H9 (cell line): ENCODE measurements at regions not wholly inside any gene's neighbourhood (a gene's known extent, or its start where the extent isn't known, plus 50 kb on each side); places are given as distances from the start of the nearest gene placed in this dataset.

Experiments used
- DNase-seq: peaks from one replicate; pipeline ENCODE4 v3.0.0-alpha.2; 2017
- H2AFZ ChIP-seq: one replicate; pipeline ENCODE4 v1.6.1; 2013; ENCODE audit warnings: mild to moderate bottlenecking, low read length, control low read depth, moderate library complexity
- H2AK5ac ChIP-seq: 2 replicates; pipeline ENCODE4 v1.6.1; 2013; ENCODE audit warnings: low read length, control low read depth, mixed read lengths; ENCODE audit not compliant: insufficient read length
- H2BK120ac ChIP-seq: one replicate; pipeline ENCODE4 v1.6.1; 2013; ENCODE audit warnings: low read depth, mild to moderate bottlenecking, low read length, control low read depth, inconsistent platforms; ENCODE audit not compliant: poor library complexity, severe bottlenecking
- H2BK12ac ChIP-seq: 2 replicates; pipeline ENCODE4 v1.6.1; 2013; ENCODE audit warnings: low read length, control low read depth, mixed read lengths, low read depth; ENCODE audit not compliant: insufficient read length
- H2BK15ac ChIP-seq: 2 replicates; pipeline ENCODE4 v1.6.1; 2013; ENCODE audit warnings: low read depth, low read length, control low read depth
- H2BK20ac ChIP-seq: one replicate; pipeline ENCODE4 v1.6.1; 2013; ENCODE audit warnings: low read depth, mild to moderate bottlenecking, low read length, control low read depth, inconsistent platforms; ENCODE audit not compliant: poor library complexity, severe bottlenecking
- H2BK5ac ChIP-seq: 2 replicates; pipeline ENCODE4 v1.6.1; 2013; ENCODE audit warnings: low read length, control low read depth, mixed read lengths; ENCODE audit not compliant: insufficient read length
- H3K14ac ChIP-seq: 2 replicates; pipeline ENCODE4 v1.6.1; 2013; ENCODE audit warnings: low read length, control low read depth; ENCODE audit not compliant: insufficient read depth
- H3K18ac ChIP-seq: 2 replicates; pipeline ENCODE4 v1.6.1; 2013; ENCODE audit warnings: low read depth, mild to moderate bottlenecking, mixed read lengths, low read length, control low read depth; ENCODE audit not compliant: insufficient read length
- H3K23ac ChIP-seq: 2 replicates; pipeline ENCODE4 v1.6.1; 2013; ENCODE audit warnings: low read length, control low read depth, mixed read lengths, low read depth; ENCODE audit not compliant: insufficient read length
- H3K23me2 ChIP-seq: 2 replicates; pipeline ENCODE4 v1.6.1; 2013; ENCODE audit warnings: low read depth, mild to moderate bottlenecking, mixed read lengths, low read length, control low read depth; ENCODE audit not compliant: insufficient read length, poor library complexity, severe bottlenecking
- H3K27ac ChIP-seq: 2 replicates; pipeline ENCODE4 v1.5.1; 2013; ENCODE audit warnings: low read length, control low read depth, mixed read lengths, low read depth; ENCODE audit not compliant: insufficient read length
- H3K27me3 ChIP-seq: 2 replicates; pipeline ENCODE4 v1.6.1; 2013; ENCODE audit warnings: low read length, control low read depth, inconsistent platforms; ENCODE audit not compliant: insufficient read depth
- H3K4ac ChIP-seq: 2 replicates; pipeline ENCODE4 v1.6.1; 2013; ENCODE audit warnings: low read depth, mild to moderate bottlenecking, control low read depth, inconsistent platforms, low read length, moderate library complexity
- H3K4me1 ChIP-seq: 2 replicates; pipeline ENCODE4 v1.6.1; 2013; ENCODE audit warnings: low read length, control low read depth, inconsistent platforms; ENCODE audit not compliant: insufficient read depth
- H3K4me2 ChIP-seq: 2 replicates; pipeline ENCODE4 v1.6.1; 2013; ENCODE audit warnings: low read length, control low read depth, mixed read lengths; ENCODE audit not compliant: insufficient read length, insufficient read depth
- H3K56ac ChIP-seq: 2 replicates; pipeline ENCODE4 v1.6.1; 2013; ENCODE audit warnings: low read depth, mild to moderate bottlenecking, mixed read lengths, low read length, control low read depth; ENCODE audit not compliant: insufficient read length
- H3K79me1 ChIP-seq: 2 replicates; pipeline ENCODE4 v1.6.1; 2013; ENCODE audit warnings: low read depth, mild to moderate bottlenecking, moderate library complexity, low read length, control low read depth, inconsistent platforms; ENCODE audit not compliant: insufficient read depth, poor library complexity, severe bottlenecking
- H3K79me2 ChIP-seq: 2 replicates; pipeline ENCODE4 v1.6.1; 2013; ENCODE audit warnings: low read length, control low read depth, inconsistent platforms; ENCODE audit not compliant: insufficient read depth
- H3K9ac ChIP-seq: 2 replicates; pipeline ENCODE4 v1.6.1; 2013; ENCODE audit warnings: low read length, control low read depth, mixed read lengths; ENCODE audit not compliant: insufficient read length; ENCODE audit errors: extremely low read depth
- H3K9me3 ChIP-seq: one replicate; pipeline ENCODE4 v1.6.1; 2013; ENCODE audit warnings: low read depth, low read length, inconsistent platforms; ENCODE audit not compliant: control insufficient read depth
- H3T11ph ChIP-seq: one replicate; pipeline ENCODE4 v1.6.1; 2013; ENCODE audit warnings: mild to moderate bottlenecking, low read length, control low read depth, inconsistent platforms
- H4K20me1 ChIP-seq: one replicate; pipeline ENCODE4 v1.6.1; 2013; ENCODE audit not compliant: control insufficient read depth, insufficient read length, insufficient read depth
- H4K5ac ChIP-seq: 2 replicates; pipeline ENCODE4 v1.6.1; 2013; ENCODE audit warnings: low read depth, mild to moderate bottlenecking, mixed read lengths, low read length, control low read depth; ENCODE audit not compliant: insufficient read length
- H4K8ac ChIP-seq: replicated peaks from 2 replicates; pipeline ENCODE4 v1.6.1; 2013; ENCODE audit warnings: low read length, control low read depth, mixed read lengths, low read depth; ENCODE audit not compliant: insufficient read length
- H4K91ac ChIP-seq: 2 replicates; pipeline ENCODE4 v1.6.1; 2013; ENCODE audit warnings: low read depth, mild to moderate bottlenecking, moderate library complexity, mixed read lengths, low read length, control low read depth; ENCODE audit not compliant: insufficient read length
- H3K27ac Mint-ChIP-seq, 3 experiments: 2 replicates in 2 of 3; 3 replicates in 1 of 3; pipeline ENCODE4 v1.8.0; 2020 to 2021; ENCODE audit warnings: mixed read lengths in 3 of 3, mild to moderate bottlenecking in 1 of 3, moderate library complexity in 1 of 3
- H3K27me3 Mint-ChIP-seq: 2 replicates; pipeline ENCODE4 v1.8.0; 2021; ENCODE audit warnings: low read depth, mild to moderate bottlenecking, moderate library complexity, mixed read lengths
- H3K36me3 Mint-ChIP-seq, 3 experiments: 2 replicates in 2 of 3; 3 replicates in 1 of 3; pipeline ENCODE4 v1.8.0; 2020 to 2021; ENCODE audit warnings: low read depth in 3 of 3, mixed read lengths in 3 of 3; ENCODE audit not compliant: insufficient read depth in 1 of 3
- H3K4me1 Mint-ChIP-seq, 2 experiments: 2 replicates each; pipeline ENCODE4 v1.8.0; 2020; ENCODE audit warnings: mixed read lengths in 2 of 2
- H3K4me3 Mint-ChIP-seq, 2 experiments: 2 replicates in 1 of 2; 3 replicates in 1 of 2; pipeline ENCODE4 v1.8.0; 2020 to 2021; ENCODE audit warnings: mild to moderate bottlenecking in 2 of 2, mixed read lengths in 2 of 2, moderate library complexity in 1 of 2
- H3K9me3 Mint-ChIP-seq, 2 experiments: 2 replicates in 1 of 2; 3 replicates in 1 of 2; pipeline ENCODE4 v1.8.0; 2020; ENCODE audit warnings: mild to moderate bottlenecking in 2 of 2, mixed read lengths in 2 of 2, moderate library complexity in 1 of 2
- CTCF ChIP-seq: fragments of 200-600 bp; sonication (generic); conservative IDR thresholded peaks from 3 replicates; pipeline ENCODE4 v1.8.0; 2021; ENCODE audit warnings: antibody characterized with exemption, mild to moderate bottlenecking
- WGBS: extraction: QIAGEN DNeasy Blood & Tissue Kit; methylation state at CpG from one replicate; pipeline ENCODE4 v1.1.7; 2013; ENCODE audit warnings: missing lambda C conversion rate, low lambda C conversion rate, mixed read lengths; ENCODE audit not compliant: insufficient read length; ENCODE audit errors: extremely low coverage; 5-methylcytosine and 5-hydroxymethylcytosine counted together

GRCh38 chr1:221118176-221118937, 239.1 kb downstream of the HLX start:
- H3K4me2 ChIP-seq = no peak overlapping the region
- no peak overlapping the region for H2BK120ac ChIP-seq
- H2BK12ac ChIP-seq = no peak overlapping the region
- H2BK15ac ChIP-seq = no peak overlapping the region
- H2AK5ac ChIP-seq = no peak overlapping the region
- no peaks in the 10 kb centered on the region for H3K27me3 ChIP-seq
- H2AFZ ChIP-seq = no peak overlapping the region
- H4K20me1 ChIP-seq = no peaks in the 10 kb centered on the region
- Mint-ChIP-seq H3K36me3 (peaks cover 0 to 7% (median 1%) of the 10 kb centered on the region in 3 experiments; a peak in 2 of 7 replicates), H3K27me3 (no peaks in the 10 kb centered on the region), H3K4me3 (no peak overlapping the region), H3K9me3 (peaks cover 3% of the 10 kb centered on the region in 2 experiments; a peak in 3 of 5 replicates), H3K4me1 (no peaks in the 10 kb centered on the region; a peak in 1 of 4 replicates), H3K27ac (no peak overlapping the region)
- no peak overlapping the region for H4K8ac ChIP-seq
- H4K5ac ChIP-seq = no peak overlapping the region
- no peaks in the 10 kb centered on the region for H3K79me1 ChIP-seq
- no CpG with 5 or more reads among the region's 3 CpGs for WGBS
- H3K4ac ChIP-seq = no peak overlapping the region
- DNase-seq = no peak
- no peak overlapping the region for H3T11ph ChIP-seq
- TF ChIP-seq CTCF = no peak
- H3K23ac ChIP-seq = no peak overlapping the region
- H3K9me3 ChIP-seq = no peaks in the 10 kb centered on the region
- no peak overlapping the region for H4K91ac ChIP-seq
- no peak overlapping the region for H3K56ac ChIP-seq
- H3K79me2 ChIP-seq = no peaks in the 10 kb centered on the region
- no peak overlapping the region for H3K18ac ChIP-seq
- H3K9ac ChIP-seq = no peak overlapping the region
- no peaks in the 10 kb centered on the region for H3K23me2 ChIP-seq
- H2BK20ac ChIP-seq = no peak overlapping the region
- H3K14ac ChIP-seq = no peak overlapping the region
- H3K27ac ChIP-seq = no peak overlapping the region
- H3K4me1 ChIP-seq = no peaks in the 10 kb centered on the region
- no peak overlapping the region for H2BK5ac ChIP-seq
